GM19455 (cell line): ENCODE measurements at regions not wholly inside any gene's neighbourhood (a gene's known extent, or its start where the extent isn't known, plus 50 kb on each side); places are given as distances from the start of the nearest gene placed in this dataset.
"Not testable (repeated sequence)": the region's sequence is repeated elsewhere in the genome, so short reads cannot be mapped to it uniquely, and the experiment has no call there.

Source experiments
- ATAC-seq: cut with Tn5 transposase; IDR thresholded peaks from one replicate; pipeline ENCODE4 v1.9.1; 2021; ENCODE audit not compliant: unreplicated experiment

DNA sequence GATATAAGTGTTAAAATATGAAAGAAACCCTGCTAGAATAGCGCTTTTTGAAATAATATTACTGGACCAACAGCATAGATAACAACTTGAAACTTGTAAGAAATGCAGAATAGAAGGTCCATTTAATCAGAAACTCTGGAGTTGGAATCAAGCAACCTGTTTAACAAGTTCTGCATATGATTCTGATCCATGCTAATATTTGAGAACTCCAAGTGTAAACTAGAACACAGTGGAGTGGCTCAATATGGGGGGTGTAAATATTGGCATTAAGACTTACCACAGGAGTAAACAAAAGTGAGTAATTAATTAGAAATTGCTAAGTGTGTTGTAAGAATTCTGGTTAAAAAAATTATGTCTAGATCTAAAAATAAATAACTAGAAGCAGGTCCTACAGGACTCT is 151.2 kb downstream of the SLITRK1 start:
- no peak for ATAC-seq

DNA sequence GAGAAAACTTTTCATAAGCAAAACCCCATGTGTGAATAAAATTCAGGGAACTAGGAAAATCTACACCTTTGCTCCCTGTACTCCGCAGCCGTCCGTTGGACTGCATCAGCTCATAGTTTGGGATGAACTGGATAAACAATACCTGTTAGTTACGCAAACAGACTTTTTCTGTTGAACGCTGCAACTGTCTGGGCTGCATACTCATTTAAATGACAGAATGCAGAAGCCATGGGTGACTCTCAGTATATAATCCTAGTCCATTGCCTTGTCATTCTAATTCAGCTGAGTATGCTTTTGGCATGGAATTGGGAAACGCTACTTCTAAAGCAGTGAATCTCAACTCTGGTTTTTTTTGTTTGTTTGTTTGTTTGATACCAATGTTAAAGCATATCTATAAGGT is 151.6 kb downstream of the SLITRK1 start:
- ATAC-seq = no peak

DNA sequence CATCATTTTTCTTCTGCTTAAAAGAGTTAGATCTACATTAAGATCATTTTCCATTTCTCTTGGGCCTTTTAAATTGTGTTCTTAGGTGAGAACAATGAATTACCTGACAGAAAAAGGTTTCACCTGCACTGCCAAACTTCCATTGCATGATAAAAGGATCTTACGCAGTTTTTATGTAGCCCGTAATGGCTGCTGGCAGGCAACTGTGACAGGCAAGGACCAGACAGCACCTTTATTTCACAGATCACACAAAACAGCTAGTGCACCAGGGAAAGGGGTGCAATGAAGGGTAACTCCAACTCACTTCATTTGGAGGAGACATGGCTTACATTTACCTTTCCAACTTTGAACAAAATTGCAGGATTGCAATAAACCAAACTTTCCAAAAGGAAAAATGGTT is 159.8 kb downstream of the SLITRK1 start:
- ATAC-seq = no peak

DNA sequence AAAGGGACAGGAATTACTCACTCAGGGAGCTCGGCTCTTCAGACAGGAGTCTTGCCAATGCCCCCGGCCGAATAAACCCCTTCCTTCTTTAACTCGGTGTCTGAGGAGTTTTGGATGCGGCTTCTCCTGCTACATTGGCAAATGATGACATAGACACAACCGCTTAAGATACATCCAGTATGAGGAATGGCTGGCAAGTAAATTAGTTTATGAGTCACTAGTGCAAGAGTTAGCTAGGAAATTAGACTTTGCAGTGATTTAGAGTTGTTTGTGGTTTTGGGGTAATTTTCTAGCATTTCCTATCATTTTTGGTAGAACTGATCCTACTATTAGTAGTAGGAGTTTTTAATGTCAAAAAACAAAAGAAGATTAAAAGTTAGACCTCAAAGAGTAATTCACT is 166.2 kb downstream of the SLITRK1 start:
- ATAC-seq = no peak

DNA sequence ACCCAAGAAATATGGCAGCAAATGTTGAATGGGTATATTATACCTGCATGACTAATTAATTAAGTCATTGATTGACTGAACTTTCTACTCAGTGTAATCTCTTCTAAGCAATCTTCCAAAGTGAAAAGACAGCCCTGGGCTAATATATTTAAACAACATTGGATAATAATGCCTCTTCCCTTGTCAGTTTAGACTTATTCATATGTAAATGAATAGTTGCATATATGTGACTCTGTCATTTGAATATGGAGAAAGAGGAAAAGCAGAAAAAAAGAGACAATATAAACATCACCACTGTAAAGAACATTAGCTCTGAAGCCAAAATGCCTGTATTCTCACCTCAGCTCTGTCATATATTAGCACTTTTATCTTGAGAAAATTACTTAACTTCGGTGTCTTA is 168.0 kb downstream of the SLITRK1 start:
- no peak for ATAC-seq

DNA sequence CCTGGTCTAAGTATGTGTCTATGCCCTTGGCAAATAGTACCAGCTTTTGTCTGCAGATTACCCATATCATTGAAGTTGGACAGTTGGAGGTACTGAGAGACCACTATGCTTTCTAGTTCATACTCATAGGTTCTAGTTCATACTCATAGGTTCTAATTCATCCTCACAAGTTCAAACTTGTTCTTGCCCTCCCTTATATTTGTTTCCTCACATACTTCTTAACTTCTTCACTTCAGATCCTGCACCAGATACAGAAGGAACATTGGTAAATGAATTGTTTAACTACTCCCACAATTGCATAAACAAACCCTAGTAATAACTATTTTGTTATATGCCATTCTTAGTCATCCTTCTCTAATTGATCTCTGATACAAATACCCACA is 172.2 kb downstream of the SLITRK1 start:
- no peak for ATAC-seq

DNA sequence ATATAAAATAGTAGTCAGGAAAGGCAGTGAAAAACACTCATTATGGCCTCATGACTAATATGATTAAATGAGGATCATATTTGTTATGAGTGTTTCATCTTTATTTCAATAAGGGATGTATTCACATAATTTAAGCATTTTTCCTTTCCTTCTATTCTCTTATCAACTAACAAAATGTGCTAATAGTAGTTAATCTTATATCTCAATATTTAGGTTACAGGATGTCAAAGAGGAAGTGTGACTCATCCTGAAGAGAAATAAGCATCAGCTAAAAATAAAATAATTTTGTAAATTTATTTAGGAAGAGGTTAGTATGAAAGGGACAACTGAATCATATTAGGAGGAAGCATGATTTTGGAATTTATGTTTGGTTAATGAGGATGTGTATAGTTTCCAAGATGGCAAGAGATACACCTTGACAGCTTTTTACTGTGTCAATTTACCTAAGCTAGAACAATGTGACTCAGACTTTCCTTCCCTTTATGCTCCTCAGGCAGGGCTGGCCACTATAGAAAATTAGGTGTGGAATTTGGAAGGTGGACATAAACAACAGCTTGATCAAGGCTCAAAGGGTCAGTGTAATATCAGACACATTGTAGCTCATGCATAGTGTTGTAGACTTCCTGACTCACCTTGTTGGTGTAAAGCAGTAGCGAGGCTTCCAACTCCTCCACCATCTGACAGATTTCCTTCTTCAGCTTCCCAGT is 172.7 kb downstream of the SLITRK1 start:
- no peak for ATAC-seq

DNA sequence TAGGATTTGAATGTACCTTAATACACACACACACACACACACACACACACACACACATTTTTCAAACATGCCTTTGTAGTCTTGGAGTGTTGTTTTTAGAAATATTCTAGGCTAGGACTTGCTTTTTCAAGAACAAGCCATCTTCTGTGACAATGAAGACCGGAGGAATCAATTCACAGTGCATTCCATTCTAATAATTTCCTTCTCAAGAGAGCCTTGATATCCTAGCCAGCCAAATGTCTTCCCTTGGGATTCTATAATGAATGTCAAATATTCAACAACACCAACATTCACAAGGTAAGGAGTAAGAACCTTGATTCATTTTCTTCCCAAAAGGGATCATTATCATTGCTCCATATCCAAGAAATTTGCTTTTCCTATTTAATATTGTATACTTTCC is 180.3 kb downstream of the SLITRK1 start:
- no peak for ATAC-seq

DNA sequence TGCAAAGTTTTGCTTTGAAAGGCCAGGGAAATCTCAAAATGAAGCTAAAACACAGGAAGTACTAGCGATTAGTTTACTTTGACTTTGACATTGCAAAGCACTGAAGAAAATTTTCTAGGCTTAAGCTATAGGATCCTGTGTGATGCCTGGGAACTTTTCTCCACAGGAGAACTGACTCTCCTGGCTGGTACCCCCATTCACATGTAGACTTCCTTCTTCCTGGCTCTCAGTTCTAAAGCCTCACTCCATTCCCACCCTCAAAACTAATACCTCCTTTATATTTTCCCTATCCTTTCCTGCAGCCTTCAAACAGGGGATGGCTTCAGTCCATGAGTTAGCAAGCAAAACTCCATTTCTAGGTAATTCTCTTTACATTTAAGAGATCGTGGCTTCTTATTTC is 189.5 kb downstream of the SLITRK1 start:
- ATAC-seq = no peak

DNA sequence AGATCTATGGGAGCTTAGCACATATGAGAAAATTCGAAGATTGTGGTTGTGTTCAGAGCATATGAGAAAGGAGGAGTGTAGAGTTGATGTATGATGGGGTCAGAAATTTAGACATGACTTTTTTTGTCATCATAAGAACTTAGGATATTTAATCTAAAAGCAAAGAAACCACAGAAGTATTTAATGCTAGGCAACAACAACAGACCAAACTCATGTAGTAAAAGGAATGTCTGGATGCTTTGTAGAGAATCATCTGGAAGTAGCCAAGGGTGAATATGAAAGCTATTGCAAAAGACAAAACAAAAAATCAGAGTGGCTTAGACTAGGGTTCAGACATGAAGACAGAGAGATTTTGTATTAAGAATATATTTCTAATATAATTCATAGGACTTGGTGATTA is 190.3 kb downstream of the SLITRK1 start:
- ATAC-seq = no peak

DNA sequence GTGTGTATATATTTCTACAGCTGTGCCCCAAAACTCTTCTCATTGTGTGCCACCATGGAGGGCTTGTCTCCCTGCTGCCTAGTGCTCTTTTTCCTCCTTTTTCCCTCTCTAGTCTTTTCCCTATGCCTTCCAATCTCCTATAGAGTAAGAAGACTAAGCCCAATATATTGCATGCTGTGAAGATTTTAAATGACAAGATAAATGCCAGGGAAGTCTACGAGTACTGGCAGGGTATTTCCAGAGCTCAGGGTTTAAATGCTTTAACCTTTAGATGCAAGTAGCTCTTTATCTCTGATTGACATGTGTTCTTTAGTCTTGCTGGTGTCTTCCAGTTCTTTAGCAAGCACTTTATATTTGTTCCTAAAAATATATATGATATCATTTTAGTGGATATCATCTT is 200.7 kb downstream of the SLITRK1 start:
- ATAC-seq = no peak

DNA sequence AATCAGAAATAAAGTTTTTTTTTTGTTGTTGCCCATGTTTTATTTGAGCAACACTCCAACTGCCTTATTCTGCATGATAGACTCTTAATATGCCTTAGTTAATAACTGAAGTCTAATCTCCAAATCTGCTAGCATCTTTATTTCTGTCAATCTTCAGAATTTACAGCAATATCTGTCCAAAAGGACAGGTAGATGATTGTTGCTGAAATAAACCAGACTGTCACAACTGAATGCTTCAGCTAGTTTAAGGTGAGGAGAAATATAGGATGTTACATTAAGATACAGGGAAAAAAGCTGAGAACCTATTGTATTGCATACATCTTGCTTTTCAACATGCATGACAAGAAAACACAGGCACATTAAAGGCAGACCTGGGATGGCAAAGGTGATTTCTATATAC is 204.3 kb downstream of the SLITRK1 start:
- no peak for ATAC-seq

DNA sequence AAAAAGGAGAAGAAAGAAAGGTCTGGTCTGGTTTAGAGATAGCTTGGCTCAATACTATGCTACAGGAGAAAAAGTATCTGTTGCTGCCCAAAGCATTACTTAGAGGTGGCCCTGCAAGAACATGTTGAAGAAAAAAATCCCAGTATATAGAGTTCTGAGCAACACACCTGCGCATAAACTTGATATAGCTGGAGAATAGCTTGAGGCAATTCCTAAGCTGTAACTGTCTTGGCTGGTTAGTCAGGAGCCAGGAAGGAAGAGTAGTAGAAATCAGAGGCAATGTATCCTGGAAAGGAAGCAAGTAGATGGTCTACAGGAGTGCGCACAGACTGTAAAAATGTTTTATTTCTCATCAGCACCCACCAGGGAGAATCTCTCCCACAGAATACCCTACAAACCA is 209.7 kb downstream of the SLITRK1 start:
- no peak for ATAC-seq

DNA sequence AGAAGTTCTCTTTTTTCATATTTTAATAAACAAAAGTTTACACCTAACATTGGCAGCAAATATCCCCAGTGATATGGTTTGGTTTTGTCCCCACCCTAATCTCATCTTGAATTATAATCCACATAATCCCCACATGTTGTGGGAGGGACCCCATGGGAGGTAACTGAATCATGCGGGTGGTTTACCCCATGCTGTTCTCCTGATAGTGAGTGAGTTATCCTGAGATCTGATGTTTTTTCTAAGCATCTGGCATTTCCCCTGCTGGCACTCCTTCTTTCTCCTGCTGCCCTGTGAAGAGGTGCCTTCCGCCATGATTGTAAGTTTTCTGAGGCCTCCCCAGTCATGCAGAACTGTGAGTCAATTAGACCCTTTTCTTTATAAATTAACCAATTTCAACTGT is 214.7 kb downstream of the SLITRK1 start:
- ATAC-seq = no peak

DNA sequence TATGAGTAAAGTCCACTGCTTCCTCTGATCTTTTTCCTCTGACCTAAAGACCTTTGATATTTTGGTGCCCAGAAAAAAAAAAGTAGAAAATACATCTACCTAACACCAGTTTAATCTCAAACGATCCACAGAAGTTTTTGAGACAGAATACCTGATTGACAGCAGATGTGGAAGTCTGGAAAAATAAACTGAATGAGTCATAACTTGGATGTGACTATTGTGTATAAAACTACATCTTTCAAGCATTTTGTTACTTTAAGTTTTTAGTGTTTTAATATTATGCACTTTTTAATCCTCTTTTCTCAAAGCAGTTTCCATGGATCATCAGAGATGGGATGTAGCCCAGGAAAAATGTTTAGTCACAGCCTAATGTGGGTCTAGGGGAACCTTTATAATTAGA is 216.1 kb downstream of the SLITRK1 start:
- ATAC-seq = no peak

DNA sequence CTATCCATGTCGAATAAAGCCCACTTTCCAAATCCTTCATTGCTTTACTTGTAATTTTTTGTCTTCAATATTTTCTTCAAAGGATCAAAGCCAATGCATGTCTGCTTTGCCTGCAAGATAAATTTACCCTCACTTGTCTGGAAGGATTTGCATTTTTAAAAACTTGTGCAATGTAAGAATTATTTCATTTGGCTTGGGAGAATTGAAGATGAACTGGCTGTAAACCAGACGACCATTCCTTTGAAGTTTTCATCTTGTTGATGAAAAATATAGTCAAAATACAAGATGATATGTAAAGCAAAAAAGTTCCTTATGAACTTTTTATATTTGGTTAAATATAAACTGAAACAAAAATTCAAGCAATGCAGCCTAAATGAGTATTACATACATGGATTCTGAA is 225.0 kb downstream of the SLITRK1 start:
- ATAC-seq = no peak

DNA sequence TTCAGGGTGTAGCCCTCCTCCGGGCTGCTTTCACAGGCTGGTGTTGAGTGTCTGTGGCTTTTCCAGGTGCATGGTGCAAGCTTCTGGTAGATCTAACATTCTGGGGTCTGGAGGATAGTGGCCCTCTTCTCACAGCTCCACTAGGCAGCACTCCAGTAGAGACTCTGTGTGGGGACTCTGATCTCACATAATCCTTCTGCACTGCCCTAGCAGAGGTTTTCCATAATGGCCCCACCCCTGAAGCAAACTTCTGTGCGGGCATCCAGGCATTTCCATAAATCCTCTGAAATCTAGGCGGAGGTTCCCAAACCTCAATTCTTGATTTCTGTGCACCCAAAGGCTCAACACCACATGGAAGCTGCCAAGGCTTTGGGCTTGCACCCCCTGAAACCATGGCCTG is 239.7 kb downstream of the SLITRK1 start:
- ATAC-seq = not testable (repeated sequence)

DNA sequence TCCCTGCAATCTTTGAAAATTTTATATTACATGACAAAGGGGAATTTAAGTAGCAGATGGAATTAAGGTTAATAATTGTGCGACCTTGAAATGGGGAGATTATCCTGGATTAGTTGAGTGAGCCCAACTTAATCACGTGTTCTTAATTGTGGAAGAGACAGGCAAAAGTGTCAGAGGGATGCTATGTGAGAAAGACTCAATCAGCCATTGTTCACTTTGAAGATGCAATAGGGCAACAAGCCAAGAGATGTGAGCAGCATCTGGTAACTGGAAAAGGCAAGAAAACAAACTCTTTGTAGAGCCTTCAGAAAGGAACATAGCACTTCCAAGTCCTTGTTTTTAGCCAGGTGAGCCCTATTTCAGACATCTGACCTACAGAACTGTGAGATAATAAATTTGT is 247.7 kb downstream of the SLITRK1 start:
- no peak for ATAC-seq

DNA sequence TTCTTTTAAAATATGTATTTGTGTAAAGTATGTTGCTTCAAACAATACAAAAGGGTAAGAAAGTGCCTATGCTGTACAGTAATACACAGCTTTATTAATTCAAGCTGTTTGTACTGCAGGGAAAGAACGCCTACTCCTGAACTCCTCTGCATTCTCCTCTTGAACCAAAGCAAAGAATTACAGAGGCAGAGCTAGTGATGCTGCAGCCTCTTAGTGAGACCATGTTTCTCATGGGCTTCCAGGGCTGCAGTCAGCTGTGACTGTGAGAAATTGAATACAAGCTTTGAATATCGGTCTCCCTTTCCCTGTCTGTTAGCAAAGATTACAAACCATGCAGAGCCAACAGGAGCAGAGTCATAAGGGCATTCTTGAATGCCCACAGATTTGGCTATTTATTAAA is 248.5 kb downstream of the SLITRK1 start:
- no peak for ATAC-seq

DNA sequence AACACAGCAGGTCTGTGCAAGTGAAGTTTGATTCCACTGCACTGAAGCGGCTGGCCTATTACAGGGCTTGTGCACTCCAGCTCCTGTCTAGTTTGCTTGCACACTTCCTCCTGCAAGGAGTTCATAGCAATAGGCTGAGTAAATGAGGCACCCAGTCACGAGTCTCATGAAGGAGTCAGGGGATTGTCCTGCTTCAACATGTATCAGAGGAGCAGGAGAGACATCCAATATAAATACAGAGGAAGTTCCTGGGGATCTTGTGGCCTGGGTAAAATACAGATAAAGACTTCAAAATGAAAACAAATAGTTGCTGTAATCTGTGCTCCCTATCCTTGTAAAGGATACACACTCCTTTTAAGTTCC is 259.9 kb downstream of the SLITRK1 start:
- ATAC-seq = no peak

DNA sequence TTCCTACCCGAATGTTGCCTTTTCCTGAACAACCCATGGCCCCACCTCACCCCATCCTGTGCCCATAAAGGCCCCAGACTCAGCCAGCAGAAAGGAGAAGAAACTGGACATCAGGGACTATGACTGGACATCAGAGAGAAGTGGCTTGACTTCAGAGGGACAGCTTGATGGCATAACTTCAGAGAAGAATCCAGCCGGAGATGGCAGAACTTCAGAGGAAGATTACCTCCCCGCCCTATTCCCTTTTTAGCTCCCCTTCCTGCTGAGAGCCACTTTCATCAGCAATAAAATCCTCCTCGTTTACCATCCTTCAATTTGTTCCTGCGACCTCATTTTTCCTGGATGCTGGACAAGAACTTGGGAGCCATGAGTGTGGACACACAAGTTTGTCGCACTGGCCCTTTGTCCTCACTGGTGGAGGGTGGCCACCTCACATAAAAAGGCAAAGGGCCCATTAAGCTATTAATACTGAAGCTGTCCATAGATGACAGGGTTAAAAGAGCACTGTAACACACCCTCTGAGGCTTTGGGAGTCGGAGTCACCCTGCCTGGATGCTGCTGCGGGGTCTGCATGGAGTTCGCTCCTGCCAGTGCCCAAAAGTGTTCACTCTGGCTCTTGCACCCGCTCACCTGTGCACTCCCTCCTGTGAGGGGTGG is 260.4 kb downstream of the SLITRK1 start:
- ATAC-seq = no peak

DNA sequence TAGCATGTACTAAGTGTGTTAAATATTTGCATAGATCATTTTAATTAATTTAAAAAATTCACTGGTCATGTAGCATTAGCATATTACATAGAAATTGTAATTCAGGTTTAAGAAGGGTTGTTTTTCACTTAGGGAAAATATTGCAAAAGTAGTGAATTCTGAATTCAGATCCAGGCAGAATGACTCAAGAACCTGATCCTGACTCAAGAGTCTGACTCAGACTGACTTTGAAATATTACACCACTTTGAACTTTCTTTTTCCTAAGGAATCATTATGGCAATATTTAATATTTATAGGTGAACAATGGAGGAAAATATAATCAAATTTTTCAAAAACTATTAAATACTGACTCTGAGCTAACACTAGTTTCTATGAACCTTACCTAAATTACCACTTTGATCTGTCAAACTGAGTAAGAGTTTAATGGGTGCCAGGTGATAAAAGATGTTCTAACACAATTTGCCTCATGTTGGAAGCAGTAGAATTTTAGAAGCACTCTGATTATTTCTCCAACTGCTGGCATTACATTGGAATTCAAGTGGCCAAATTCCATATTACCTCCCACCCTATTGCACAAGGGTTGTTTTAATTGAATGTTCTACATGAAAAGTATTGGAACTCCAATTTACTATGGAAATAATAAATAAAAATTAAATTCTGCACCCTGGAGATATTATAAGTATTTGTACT is 261.6 kb downstream of the SLITRK1 start:
- no peak for ATAC-seq

DNA sequence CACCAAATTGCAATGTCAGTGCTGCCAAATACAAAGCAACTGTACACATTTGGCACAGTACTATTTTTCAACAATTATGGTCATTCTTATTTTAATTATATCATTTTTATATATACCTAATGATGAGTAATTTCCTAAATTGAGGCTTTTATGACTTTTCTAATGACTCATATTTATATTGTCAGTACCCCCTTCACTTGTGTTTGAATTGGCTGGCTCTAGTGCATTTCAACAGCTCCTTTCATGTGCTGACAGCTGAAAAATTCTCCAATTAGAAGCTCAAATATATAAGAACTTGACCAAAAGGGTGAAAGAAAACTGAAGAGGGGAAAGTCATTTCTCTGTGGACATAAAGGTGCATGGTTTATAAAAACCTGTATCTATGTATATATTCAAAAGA is 263.3 kb downstream of the SLITRK1 start:
- no peak for ATAC-seq
